ENCODE measurements at regions not wholly inside any gene's neighbourhood (a gene's known extent, or its start where the extent isn't known, plus 50 kb on each side); places are given as distances from the start of the nearest gene placed in this dataset.

DNA sequence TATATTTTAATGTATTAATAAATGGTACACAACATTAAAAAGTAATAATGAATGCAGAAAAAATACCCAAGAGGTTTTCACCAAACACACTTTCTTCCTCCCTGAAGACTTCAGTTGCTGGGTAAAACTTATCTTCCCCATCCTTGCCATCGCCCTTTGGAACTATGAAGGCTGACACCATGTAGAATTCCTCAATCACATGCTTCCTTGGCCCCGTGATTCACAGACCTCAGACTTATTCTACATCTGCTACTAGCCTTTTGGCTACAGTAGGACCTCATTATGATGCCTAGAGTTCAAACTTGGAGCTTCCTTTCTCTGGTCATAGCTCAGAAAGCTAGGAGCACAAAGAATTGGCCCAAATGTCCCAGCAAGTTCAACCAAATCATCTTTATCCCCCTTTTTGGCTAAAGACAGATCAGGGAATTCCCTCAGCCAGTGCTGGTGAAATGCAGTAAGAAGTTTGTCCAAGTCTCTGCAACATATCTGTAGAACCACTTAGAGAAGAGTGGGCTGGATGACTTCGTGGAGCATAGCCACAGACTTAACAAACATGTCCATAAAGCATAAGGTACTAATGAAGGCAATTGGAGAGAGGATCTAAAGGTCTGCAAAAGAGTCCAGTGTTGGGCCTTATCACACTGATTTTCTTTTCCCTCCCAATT, 253.5 kb downstream of the SEC61B start:
- Histone ChIP-seq H3K27ac (no peak overlapping the region), H3K4me1 (no peaks in the 10 kb centered on the region), H3K36me3 (no peaks in the 10 kb centered on the region), H3K9me3 (no peaks in the 10 kb centered on the region), H3K27me3 (no peaks in the 10 kb centered on the region), H3K4me3 (no peak overlapping the region)
- TF ChIP-seq EP300 (IDR thresholded peaks at IDR 0.05) (no peak), POLR2AphosphoS5 (IDR thresholded peaks at IDR 0.05) (no peak), POLR2A (IDR thresholded peaks at IDR 0.05) (no peak)
- TF ChIP-seq, protein P1, sequence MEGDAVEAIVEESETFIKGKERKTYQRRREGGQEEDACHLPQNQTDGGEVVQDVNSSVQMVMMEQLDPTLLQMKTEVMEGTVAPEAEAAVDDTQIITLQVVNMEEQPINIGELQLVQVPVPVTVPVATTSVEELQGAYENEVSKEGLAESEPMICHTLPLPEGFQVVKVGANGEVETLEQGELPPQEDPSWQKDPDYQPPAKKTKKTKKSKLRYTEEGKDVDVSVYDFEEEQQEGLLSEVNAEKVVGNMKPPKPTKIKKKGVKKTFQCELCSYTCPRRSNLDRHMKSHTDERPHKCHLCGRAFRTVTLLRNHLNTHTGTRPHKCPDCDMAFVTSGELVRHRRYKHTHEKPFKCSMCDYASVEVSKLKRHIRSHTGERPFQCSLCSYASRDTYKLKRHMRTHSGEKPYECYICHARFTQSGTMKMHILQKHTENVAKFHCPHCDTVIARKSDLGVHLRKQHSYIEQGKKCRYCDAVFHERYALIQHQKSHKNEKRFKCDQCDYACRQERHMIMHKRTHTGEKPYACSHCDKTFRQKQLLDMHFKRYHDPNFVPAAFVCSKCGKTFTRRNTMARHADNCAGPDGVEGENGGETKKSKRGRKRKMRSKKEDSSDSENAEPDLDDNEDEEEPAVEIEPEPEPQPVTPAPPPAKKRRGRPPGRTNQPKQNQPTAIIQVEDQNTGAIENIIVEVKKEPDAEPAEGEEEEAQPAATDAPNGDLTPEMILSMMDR (IDR thresholded peaks at IDR 0.05): no peak
- WGBS: 78% methylated on average over 3 of the region's 3 CpGs
- DNase-seq (ENCODE audit: low spot score in 2 of 2): no peak

DNA sequence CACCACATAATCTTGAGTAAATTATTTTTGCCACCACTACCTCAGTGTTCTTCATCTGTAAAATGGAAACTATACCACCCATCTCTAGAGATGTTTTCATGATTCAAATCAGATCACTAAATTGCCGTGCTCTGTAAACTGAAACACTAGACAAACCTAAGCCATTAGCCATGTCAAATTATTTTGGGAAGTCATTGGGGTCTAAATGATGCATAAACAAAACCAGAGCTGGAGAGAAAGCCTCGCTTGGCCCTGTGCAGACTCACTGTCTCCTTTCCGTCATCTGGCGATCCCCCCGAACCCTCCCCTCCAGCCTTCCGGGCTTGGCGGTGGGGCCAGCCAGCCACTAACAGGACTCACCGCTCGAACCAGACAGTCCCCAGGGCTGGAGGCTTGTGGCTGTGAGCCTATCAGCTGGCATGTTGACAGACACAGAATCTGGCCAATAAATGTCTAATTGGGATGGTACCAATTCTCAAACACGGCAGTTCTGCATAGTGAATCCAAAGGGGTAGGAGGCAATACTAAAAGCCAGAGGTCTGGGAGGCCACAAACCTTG, 256.5 kb downstream of the SEC61B start:
- WGBS: 72% methylated on average over 10 of the region's 10 CpGs
- Histone ChIP-seq H3K27me3 (no peaks in the 10 kb centered on the region), H3K27ac (no peak overlapping the region), H3K9me3 (no peaks in the 10 kb centered on the region), H3K4me3 (no peak overlapping the region), H3K36me3 (no peaks in the 10 kb centered on the region), H3K4me1 (no peaks in the 10 kb centered on the region)
- no peak for DNase-seq (ENCODE audit: low spot score in 2 of 2)
- no peak for TF ChIP-seq POLR2A (IDR thresholded peaks at IDR 0.05)
- TF ChIP-seq, protein P1 (IDR thresholded peaks at IDR 0.05): no peak
- TF ChIP-seq POLR2AphosphoS5 (IDR thresholded peaks at IDR 0.05): no peak
- no peak for TF ChIP-seq EP300 (IDR thresholded peaks at IDR 0.05)

DNA sequence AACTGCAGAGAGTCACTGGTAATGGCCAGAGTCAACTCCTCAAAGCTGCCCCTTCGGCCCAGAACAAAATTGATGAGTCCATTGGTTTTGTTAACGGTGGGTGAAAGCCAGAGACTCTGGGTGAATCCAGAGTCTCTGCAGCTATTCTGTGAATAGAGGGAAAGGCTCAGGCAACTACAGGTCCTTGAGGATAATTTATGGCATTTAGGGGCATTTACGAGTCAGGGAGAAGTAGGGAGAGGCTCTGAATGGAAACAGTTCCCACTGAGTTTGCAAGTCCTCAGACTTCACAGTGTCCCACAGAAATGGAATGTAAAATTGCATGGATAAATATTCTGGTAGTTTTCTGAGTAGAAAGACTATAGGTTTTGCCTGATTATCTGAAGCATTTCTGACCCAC, 257.8 kb downstream of the SEC61B start:
- no peak for TF ChIP-seq POLR2A (IDR thresholded peaks at IDR 0.05)
- no peak for TF ChIP-seq EP300 (IDR thresholded peaks at IDR 0.05)
- TF ChIP-seq, protein P1 (IDR thresholded peaks at IDR 0.05): no peak
- TF ChIP-seq POLR2AphosphoS5 (IDR thresholded peaks at IDR 0.05): no peak
- Histone ChIP-seq H3K27ac (no peak overlapping the region), H3K4me3 (no peak overlapping the region), H3K9me3 (no peaks in the 10 kb centered on the region), H3K4me1 (no peaks in the 10 kb centered on the region), H3K27me3 (no peaks in the 10 kb centered on the region), H3K36me3 (no peaks in the 10 kb centered on the region)
- DNase-seq (ENCODE audit: low spot score in 2 of 2): no peak
- 86% methylated on average over 3 of the region's 3 CpGs for WGBS

DNA sequence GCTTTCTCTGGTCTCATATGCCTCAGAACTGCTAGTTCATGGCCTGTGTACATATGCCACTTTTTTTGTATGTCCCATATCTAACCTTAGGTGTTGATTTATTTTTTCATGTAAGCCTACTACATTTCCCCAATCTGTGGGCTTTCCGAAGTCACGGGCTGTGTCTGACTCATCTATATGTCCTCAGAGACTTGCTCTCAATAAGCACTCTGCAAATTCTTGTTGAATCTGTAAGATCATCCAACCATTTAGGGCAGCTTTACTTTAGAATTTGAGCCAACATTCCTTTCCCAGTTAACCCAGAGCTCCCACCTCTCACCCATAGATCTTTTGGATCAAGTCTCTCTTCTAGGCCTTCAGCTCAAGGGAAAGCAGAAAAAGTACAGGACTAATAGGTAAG, 263.4 kb downstream of the SEC61B start:
- no peak for DNase-seq (ENCODE audit: low spot score in 2 of 2)
- H3K4me3 ChIP-seq: no peak overlapping the region
- no peak overlapping the region for H3K27ac ChIP-seq
- WGBS: 77% methylated on average over 2 of the region's 2 CpGs
- no peak for TF ChIP-seq EP300 (IDR thresholded peaks at IDR 0.05)
- no peak for TF ChIP-seq POLR2AphosphoS5 (IDR thresholded peaks at IDR 0.05)
- TF ChIP-seq, protein P1 (IDR thresholded peaks at IDR 0.05): no peak
- TF ChIP-seq POLR2A (IDR thresholded peaks at IDR 0.05): no peak
- H3K4me1 ChIP-seq: no peaks in the 10 kb centered on the region
- H3K9me3 ChIP-seq: no peaks in the 10 kb centered on the region
- H3K27me3 ChIP-seq: no peaks in the 10 kb centered on the region
- H3K36me3 ChIP-seq: no peaks in the 10 kb centered on the region

DNA sequence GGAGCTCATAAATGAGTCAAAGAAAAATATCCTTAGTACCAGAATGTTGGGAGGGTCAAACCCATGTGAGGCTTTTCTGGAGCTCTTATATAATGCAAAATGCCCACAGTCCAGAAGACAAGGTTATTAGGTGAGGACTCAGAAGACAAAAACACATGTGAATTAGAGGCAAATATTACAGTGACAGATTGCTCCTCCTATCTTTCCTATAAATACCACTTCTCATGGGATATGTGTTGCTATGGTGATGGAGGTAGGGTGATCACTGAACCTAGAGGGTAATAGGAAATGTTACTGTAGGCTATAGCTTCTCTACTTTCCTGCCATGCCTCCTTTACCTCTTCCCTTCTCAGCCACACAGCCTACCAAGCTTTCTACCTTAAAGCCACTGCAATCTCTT, 264.6 kb downstream of the SEC61B start:
- Histone ChIP-seq H3K27ac (no peak overlapping the region), H3K4me3 (no peak overlapping the region), H3K27me3 (no peaks in the 10 kb centered on the region), H3K9me3 (no peaks in the 10 kb centered on the region), H3K36me3 (no peaks in the 10 kb centered on the region), H3K4me1 (no peaks in the 10 kb centered on the region)
- TF ChIP-seq, protein P1 (IDR thresholded peaks at IDR 0.05): no peak
- TF ChIP-seq POLR2A (IDR thresholded peaks at IDR 0.05) (no peak), EP300 (IDR thresholded peaks at IDR 0.05) (no peak), POLR2AphosphoS5 (IDR thresholded peaks at IDR 0.05) (no peak)
- no peak for DNase-seq (ENCODE audit: low spot score in 2 of 2)
